HepG2 (cell line): ENCODE measurements at regions not wholly inside any gene's neighbourhood (a gene's known extent, or its start where the extent isn't known, plus 50 kb on each side); places are given as distances from the start of the nearest gene placed in this dataset.

Experiments used
- ATAC-seq: fragments of 200-7000 bp; cut with Tn5 transposase; 3 replicates; pipeline ENCODE4 v1.9.1; 2020; ENCODE audit warnings: mild to moderate bottlenecking, moderate library complexity
- BruUV-seq: library from RNA; stranded (reverse); fragments of 400-500 nt; replicated peaks from 2 replicates; lab custom pipeline; 2021; lab: Mats Ljungman, UMichigan
- CTCF ChIA-PET: fragments of 300-600 bp; formaldehyde crosslinking; extraction: SDS; loops from one replicate; lab custom pipeline; 2021; ENCODE audit warnings: low total read pairs, inconsistent platforms, low intra/inter-chr PET ratio; lab: Yijun Ruan, JAX
- POLR2A ChIA-PET: fragments of 350-600 bp; sonication (Branson Sonifier 250); formaldehyde crosslinking; loops from one replicate; lab custom pipeline; 2020; ENCODE audit warnings: antibody characterized with exemption, inconsistent platforms; lab: Yijun Ruan, JAX
- DNase-seq: peaks from one replicate; pipeline ENCODE4 v3.0.0-alpha.2; 2015; ENCODE audit warnings: low spot score
- FAIRE-seq: peaks from 3 replicates; lab custom pipeline; 2011; peaks lifted over from hg19 to GRCh38; lab: Jason Lieb, UNC
- H2AFZ ChIP-seq: one replicate; pipeline ENCODE4 v1.6.1; 2011; ENCODE audit warnings: low read length, inconsistent platforms
- H3K27ac ChIP-seq: fragments of 300-600 bp; 3 replicates; pipeline ENCODE4 v1.8.0; 2011; ENCODE audit warnings: mixed run types, mild to moderate bottlenecking, mixed read lengths, low read length, inconsistent platforms; ENCODE audit not compliant: insufficient read depth; ENCODE audit errors: extremely low read length
- H3K27me3 ChIP-seq, 2 experiments: fragments of 200-600 bp in 1 of 2; 2 replicates in 1 of 2; 3 replicates in 1 of 2; pipeline versions ENCODE4 v1.6.0 to v1.8.0; 2011; ENCODE audit warnings: low read length in 2 of 2, mild to moderate bottlenecking in 2 of 2, moderate library complexity in 2 of 2, inconsistent platforms in 1 of 2; ENCODE audit not compliant: insufficient read depth in 2 of 2, control insufficient read depth in 1 of 2
- H3K36me3 ChIP-seq, 2 experiments: fragments of 200-600 bp in 1 of 2; replicated peaks in 1 of 2; 2 replicates in 1 of 2; 3 replicates in 1 of 2; pipeline versions ENCODE4 v1.5.1 to v1.8.0; 2011; ENCODE audit warnings: low read length in 2 of 2, inconsistent platforms in 1 of 2; ENCODE audit not compliant: insufficient read depth in 2 of 2, control insufficient read depth in 1 of 2
- H3K4me1 ChIP-seq: 2 replicates; pipeline ENCODE4 v1.5.1; 2012; ENCODE audit warnings: low read length, inconsistent platforms; ENCODE audit not compliant: insufficient read depth
- H3K4me2 ChIP-seq: 2 replicates; pipeline ENCODE4 v1.6.0; 2011; ENCODE audit warnings: low read depth, low read length, inconsistent platforms
- H3K4me3 ChIP-seq, 3 experiments: fragments of 200-600 bp in 1 of 3; sonication (generic), shearing (Covaris generic) in 1 of 3; replicated peaks in 1 of 3; 2 replicates each; pipeline ENCODE4 v1.5.1; 2011 to 2016; ENCODE audit warnings: low read length in 3 of 3, inconsistent platforms in 2 of 3, low read depth in 2 of 3, mild to moderate bottlenecking in 2 of 3, control low read depth in 1 of 3, mixed read lengths in 1 of 3; ENCODE audit not compliant: insufficient read depth in 1 of 3
- H3K79me2 ChIP-seq: one replicate; pipeline ENCODE4 v1.6.1; 2011; ENCODE audit warnings: low read length, inconsistent platforms; ENCODE audit not compliant: insufficient read depth
- H3K9ac ChIP-seq: 2 replicates; pipeline ENCODE4 v1.6.0; 2011; ENCODE audit warnings: mild to moderate bottlenecking, low read depth, low read length, inconsistent platforms; ENCODE audit not compliant: insufficient read depth
- H3K9me3 ChIP-seq: 2 replicates; pipeline ENCODE4 v1.5.1; 2012; ENCODE audit warnings: mild to moderate bottlenecking, low read length
- H4K20me1 ChIP-seq: 2 replicates; pipeline ENCODE4 v1.6.0; 2011; ENCODE audit warnings: inconsistent platforms, mild to moderate bottlenecking, low read length, moderate library complexity; ENCODE audit not compliant: insufficient read depth
- BHLHE40 ChIP-seq: IDR thresholded peaks from 2 replicates; pipeline ENCODE4 v1.6.1; 2011; ENCODE audit warnings: low read length, improper control_type of control experiment
- CBX5 ChIP-seq: sonication (generic); formaldehyde crosslinking; IDR thresholded peaks from 2 replicates; pipeline ENCODE4 v1.4.0; 2020; ENCODE audit warnings: missing genetic modification reagents, borderline replicate concordance
- CTCF ChIP-seq: sonication (generic); formaldehyde crosslinking; IDR thresholded peaks from 2 replicates; pipeline ENCODE4 v1.5.0; 2020; ENCODE audit warnings: mild to moderate bottlenecking, missing genetic modification reagents, moderate library complexity
- FOXO1 ChIP-seq: sonication (generic); formaldehyde crosslinking; IDR thresholded peaks from 2 replicates; pipeline ENCODE4 v1.4.0; 2020; ENCODE audit warnings: missing genetic modification reagents
- GTF3A ChIP-seq: sonication (generic); formaldehyde crosslinking; conservative IDR thresholded peaks from 2 replicates; pipeline ENCODE4 v1.4.0; 2020; ENCODE audit warnings: mild to moderate bottlenecking, missing genetic modification reagents
- IRF1 ChIP-seq: sonication (generic); formaldehyde crosslinking; IDR thresholded peaks from 2 replicates; pipeline ENCODE4 v1.4.0; 2020; ENCODE audit warnings: low read depth, mild to moderate bottlenecking, missing genetic modification reagents
- KMT2A ChIP-seq: sonication (generic); formaldehyde crosslinking; IDR thresholded peaks from 2 replicates; pipeline ENCODE4 v1.4.0; 2020; ENCODE audit warnings: missing genetic modification reagents
- MTF2 ChIP-seq: sonication (generic); formaldehyde crosslinking; IDR thresholded peaks from 2 replicates; pipeline ENCODE4 v1.5.0; 2020; ENCODE audit warnings: missing genetic modification reagents, borderline replicate concordance
- PAF1 ChIP-seq: IDR thresholded peaks from 2 replicates; pipeline ENCODE4 v1.6.1; 2016; ENCODE audit warnings: missing genetic modification reagents, missing compliant biosample characterization
- RBFOX2 ChIP-seq: fragments of 200-400 bp; formaldehyde crosslinking; IDR thresholded peaks from 2 replicates; pipeline ENCODE4 v1.6.1; 2017; ENCODE audit warnings: low read depth, mild to moderate bottlenecking, low read length
- RNF2 ChIP-seq: fragments of 450-650 bp; conservative IDR thresholded peaks from 2 replicates; pipeline ENCODE4 v1.6.1; 2016; ENCODE audit warnings: low read depth
- SKI ChIP-seq: fragments of 450-650 bp; IDR thresholded peaks from one replicate; pipeline ENCODE4 v1.6.1; 2018; ENCODE audit warnings: mild to moderate bottlenecking; ENCODE audit not compliant: partially characterized antibody
- ZNF180 ChIP-seq: sonication (generic); formaldehyde crosslinking; IDR thresholded peaks from 2 replicates; pipeline ENCODE4 v1.4.0; 2020; ENCODE audit warnings: low read depth, missing genetic modification reagents, borderline replicate concordance
- ZNF230 ChIP-seq: sonication (generic); formaldehyde crosslinking; IDR thresholded peaks from 2 replicates; pipeline ENCODE4 v1.4.0; 2020; ENCODE audit warnings: mild to moderate bottlenecking, missing genetic modification reagents
- ZNF546 ChIP-seq: sonication (generic); formaldehyde crosslinking; conservative IDR thresholded peaks from 2 replicates; pipeline ENCODE4 v1.8.1; 2023; ENCODE audit warnings: mild to moderate bottlenecking, missing genetic modification reagents
- ZNF597 ChIP-seq: sonication (generic); formaldehyde crosslinking; IDR thresholded peaks from 2 replicates; pipeline ENCODE4 v1.5.0; 2020; ENCODE audit warnings: missing genetic modification reagents
- ZNF746 ChIP-seq: sonication (generic); formaldehyde crosslinking; IDR thresholded peaks from 2 replicates; pipeline ENCODE4 v1.8.0; 2022; ENCODE audit warnings: mild to moderate bottlenecking, missing genetic modification reagents
- WGBS: methylation state at CpG from one replicate; pipeline ENCODE4 v1.1.6; 2017; ENCODE audit warnings: low lambda C conversion rate; 5-methylcytosine and 5-hydroxymethylcytosine counted together
- in situ Hi-C: cut with HindIII; loops from 2 replicates; pipeline ENCODE4 v1.10.0; 2017; ENCODE audit warnings: low pct_unique_long_range_greater_than_20kb; ENCODE audit not compliant: extremely low pct_ligation_motif_present
- intact Hi-C: fragments of 100-400 bp; cut with micrococcal nuclease; formaldehyde crosslinking; loops from one replicate; pipeline ENCODE4 v1.10.0; 2022; ENCODE audit not compliant: unreplicated experiment

DNA sequence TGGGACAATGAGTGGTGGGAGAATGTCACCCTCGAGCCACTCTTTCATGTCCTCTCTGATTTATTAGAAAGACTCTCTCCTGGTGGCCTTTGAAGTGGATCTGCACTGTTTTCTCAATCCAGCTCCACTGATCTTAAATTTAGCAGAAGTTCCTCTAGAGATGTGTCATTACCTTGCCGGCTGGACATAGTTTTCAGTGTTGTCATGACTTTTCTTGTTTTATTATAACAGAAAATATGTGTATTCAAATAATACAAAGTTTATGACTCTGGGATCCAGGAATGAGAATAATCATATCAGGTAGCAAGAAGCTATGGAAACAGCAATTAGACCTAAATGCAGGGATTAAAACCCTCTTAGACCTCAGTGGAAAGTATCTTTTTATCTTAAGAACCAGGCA lies 247.5 kb upstream of the ELAC2 start:
- Histone ChIP-seq H3K27ac (no peak overlapping the region), H2AFZ (no peak overlapping the region), H3K9me3 (no peaks in the 10 kb centered on the region), H3K36me3 (no peaks in the 10 kb centered on the region), H3K9ac (no peak overlapping the region), H3K79me2 (no peaks in the 10 kb centered on the region)
- CTCF ChIA-PET, result no interaction called here
- DNase-seq (no peak), ATAC-seq (no peak)
- intact Hi-C loops, result no loop called here
- no TSS peak for BruUV-seq
- no peak for TF ChIP-seq PAF1 (CRISPR knock-in tag)
- no peak for TF ChIP-seq CTCF (CRISPR knock-in tag)
- TF ChIP-seq GTF3A, result no peak
- no peak for TF ChIP-seq RBFOX2
- TF ChIP-seq RNF2, result no peak
- TF ChIP-seq ZNF597, result no peak
- no peak for TF ChIP-seq BHLHE40
- TF ChIP-seq ZNF746 (CRISPR knock-in tag), result no peak
- TF ChIP-seq ZNF180 (CRISPR knock-in tag), result no peak
- TF ChIP-seq IRF1, result no peak
- TF ChIP-seq FOXO1, result no peak
- TF ChIP-seq ZNF230 (CRISPR knock-in tag), result no peak
- TF ChIP-seq SKI, result no peak
- TF ChIP-seq MTF2 (CRISPR knock-in tag), result no peak
- no peak for TF ChIP-seq CBX5 (CRISPR knock-in tag)
- TF ChIP-seq ZNF546 (CRISPR knock-in tag), result no peak
- no peak for TF ChIP-seq KMT2A (CRISPR knock-in tag)
- TF ChIP-seq, all 625 proteins: peak for 0
- Histone ChIP-seq H3K4me3 (no peak overlapping the region), H4K20me1 (no peaks in the 10 kb centered on the region), H3K4me2 (no peak overlapping the region), H3K4me1 (no peaks in the 10 kb centered on the region), H3K27me3 (peaks cover 0 to 4% of the 10 kb centered on the region in 2 experiments; a peak in 1 of 5 replicates)
- POLR2A ChIA-PET, result no interaction called here
- in situ Hi-C loops, result no loop called here
- no peak for FAIRE-seq
- WGBS, result 0% methylated on average over 2 of the region's 2 CpGs
